Type B pancreatic cell (in vitro differentiated cells): ENCODE measurements at regions not wholly inside any gene's neighbourhood (a gene's known extent, or its start where the extent isn't known, plus 50 kb on each side); places are given as distances from the start of the nearest gene placed in this dataset.

Experiments used
- DNase-seq: peaks from one replicate; pipeline ENCODE4 v3.0.0; 2021; ENCODE audit warnings: mixed read lengths; ENCODE audit not compliant: unreplicated experiment; ENCODE audit errors: extremely low spot score
- H3K27ac Mint-ChIP-seq: 2 replicates; pipeline ENCODE4 v1.8.0; 2021; ENCODE audit warnings: mild to moderate bottlenecking, mixed read lengths
- H3K27me3 Mint-ChIP-seq: 2 replicates; pipeline ENCODE4 v1.8.0; 2021; ENCODE audit warnings: mixed read lengths
- H3K36me3 Mint-ChIP-seq: 2 replicates; pipeline ENCODE4 v1.8.0; 2021; ENCODE audit warnings: mixed read lengths
- H3K4me1 Mint-ChIP-seq: one replicate; pipeline ENCODE4 v1.8.0; 2021; ENCODE audit warnings: mixed read lengths; ENCODE audit not compliant: unreplicated experiment
- H3K4me3 Mint-ChIP-seq: 2 replicates; pipeline ENCODE4 v1.8.0; 2021; ENCODE audit warnings: mild to moderate bottlenecking, mixed read lengths
- H3K9me3 Mint-ChIP-seq: 2 replicates; pipeline ENCODE4 v1.8.0; 2021; ENCODE audit warnings: mixed read lengths
- TF ChIP-seq, protein P1 (sequence below): fragments of 200-600 bp; sonication (generic); conservative IDR thresholded peaks from 2 replicates; pipeline ENCODE4 v1.5.0; 2021; ENCODE audit warnings: antibody characterized with exemption, mild to moderate bottlenecking

- Mint-ChIP-seq H3K4me3 (no peak overlapping the region), H3K9me3 (peaks cover 11% of the 10 kb centered on the region), H3K27me3 (peaks cover 3% of the 10 kb centered on the region), H3K27ac (no peak overlapping the region), H3K4me1 (peaks cover 8% of the 10 kb centered on the region), H3K36me3 (peaks cover 3% of the 10 kb centered on the region)
- DNase-seq, result no peak
- TF ChIP-seq, protein P1, sequence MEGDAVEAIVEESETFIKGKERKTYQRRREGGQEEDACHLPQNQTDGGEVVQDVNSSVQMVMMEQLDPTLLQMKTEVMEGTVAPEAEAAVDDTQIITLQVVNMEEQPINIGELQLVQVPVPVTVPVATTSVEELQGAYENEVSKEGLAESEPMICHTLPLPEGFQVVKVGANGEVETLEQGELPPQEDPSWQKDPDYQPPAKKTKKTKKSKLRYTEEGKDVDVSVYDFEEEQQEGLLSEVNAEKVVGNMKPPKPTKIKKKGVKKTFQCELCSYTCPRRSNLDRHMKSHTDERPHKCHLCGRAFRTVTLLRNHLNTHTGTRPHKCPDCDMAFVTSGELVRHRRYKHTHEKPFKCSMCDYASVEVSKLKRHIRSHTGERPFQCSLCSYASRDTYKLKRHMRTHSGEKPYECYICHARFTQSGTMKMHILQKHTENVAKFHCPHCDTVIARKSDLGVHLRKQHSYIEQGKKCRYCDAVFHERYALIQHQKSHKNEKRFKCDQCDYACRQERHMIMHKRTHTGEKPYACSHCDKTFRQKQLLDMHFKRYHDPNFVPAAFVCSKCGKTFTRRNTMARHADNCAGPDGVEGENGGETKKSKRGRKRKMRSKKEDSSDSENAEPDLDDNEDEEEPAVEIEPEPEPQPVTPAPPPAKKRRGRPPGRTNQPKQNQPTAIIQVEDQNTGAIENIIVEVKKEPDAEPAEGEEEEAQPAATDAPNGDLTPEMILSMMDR, result no peak
These were observed 698.8 kb downstream of the DIAPH3 start for GRCh38 chr13:59464926-59465325.

DNA sequence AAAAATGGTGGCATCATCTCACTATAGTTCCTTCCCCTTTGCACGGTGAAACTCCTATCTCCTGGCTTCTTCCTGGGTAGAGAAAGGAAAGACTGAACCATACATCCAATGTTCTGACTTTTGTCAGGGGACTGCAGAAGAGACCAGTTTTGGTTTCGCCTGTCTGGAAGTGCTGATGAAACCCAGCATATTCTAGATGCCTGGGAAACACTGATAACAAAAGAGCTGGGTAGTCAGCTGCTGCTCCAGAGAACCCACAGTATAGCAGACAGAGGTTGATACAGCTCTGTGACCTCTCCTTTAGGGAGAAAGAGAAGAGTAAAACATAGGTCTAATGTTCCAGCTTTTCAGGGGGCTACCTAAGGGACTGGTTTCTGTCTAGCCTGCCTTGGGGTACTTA, 695.3 kb downstream of the DIAPH3 start:
- peaks cover 4% of the 10 kb centered on the region for H3K4me1 Mint-ChIP-seq
- H3K36me3 Mint-ChIP-seq, result peaks cover 3% of the 10 kb centered on the region
- H3K4me3 Mint-ChIP-seq, result no peak overlapping the region
- H3K27ac Mint-ChIP-seq, result no peak overlapping the region
- H3K9me3 Mint-ChIP-seq, result peaks cover 11% of the 10 kb centered on the region
- no peak for DNase-seq
- peaks cover 3% of the 10 kb centered on the region for H3K27me3 Mint-ChIP-seq
- TF ChIP-seq, protein P1, result no peak

GRCh38 chr13:59471106-59471505, 692.6 kb downstream of the DIAPH3 start:
- peaks cover 3% of the 10 kb centered on the region for H3K36me3 Mint-ChIP-seq
- peaks cover 11% of the 10 kb centered on the region for H3K9me3 Mint-ChIP-seq
- DNase-seq, result no peak
- H3K27me3 Mint-ChIP-seq, result no peaks in the 10 kb centered on the region
- no peak overlapping the region for H3K27ac Mint-ChIP-seq
- TF ChIP-seq, protein P1, result no peak
- H3K4me1 Mint-ChIP-seq, result no peaks in the 10 kb centered on the region
- H3K4me3 Mint-ChIP-seq, result no peak overlapping the region

DNA sequence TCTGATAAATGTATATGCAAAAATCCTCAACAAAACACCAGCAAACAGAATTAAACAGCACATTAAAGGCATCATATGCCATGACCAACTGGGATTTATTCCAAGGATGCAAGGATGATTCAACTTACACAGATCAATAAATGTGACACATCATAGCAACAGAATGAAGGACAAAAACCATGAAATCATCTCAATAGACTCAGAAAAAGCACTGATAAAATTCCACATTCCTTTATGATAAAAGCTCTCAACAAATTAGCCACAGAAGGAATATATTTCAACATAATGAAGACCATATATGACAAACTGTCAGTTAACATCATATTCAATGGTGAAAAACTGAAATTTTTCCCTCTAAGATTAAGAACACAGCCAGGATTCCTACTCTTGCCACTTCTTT, 691.6 kb downstream of the DIAPH3 start:
- TF ChIP-seq, protein P1, result no peak
- H3K36me3 Mint-ChIP-seq, result peaks cover 3% of the 10 kb centered on the region
- H3K4me1 Mint-ChIP-seq, result peaks cover 5% of the 10 kb centered on the region
- H3K4me3 Mint-ChIP-seq, result no peak overlapping the region
- no peaks in the 10 kb centered on the region for H3K27me3 Mint-ChIP-seq
- H3K27ac Mint-ChIP-seq, result no peak overlapping the region
- DNase-seq, result no peak
- peaks cover 11% of the 10 kb centered on the region for H3K9me3 Mint-ChIP-seq

GRCh38 chr13:59474696-59475095, 689.0 kb downstream of the DIAPH3 start:
- DNase-seq, result no peak
- Mint-ChIP-seq H3K36me3 (no peaks in the 10 kb centered on the region), H3K9me3 (peaks cover under 1% of the 10 kb centered on the region), H3K4me1 (peaks cover 16% of the 10 kb centered on the region), H3K27me3 (peaks cover 5% of the 10 kb centered on the region), H3K27ac (no peak overlapping the region), H3K4me3 (no peak overlapping the region)
- TF ChIP-seq, protein P1, result no peak

- H3K4me3 Mint-ChIP-seq, result no peak overlapping the region
- no peaks in the 10 kb centered on the region for H3K9me3 Mint-ChIP-seq
- H3K4me1 Mint-ChIP-seq, result peaks cover 27% of the 10 kb centered on the region
- H3K36me3 Mint-ChIP-seq, result no peaks in the 10 kb centered on the region
- H3K27ac Mint-ChIP-seq, result no peak overlapping the region
- peaks cover 5% of the 10 kb centered on the region for H3K27me3 Mint-ChIP-seq
- TF ChIP-seq, protein P1, result no peak
- DNase-seq, result no peak
These were observed 687.8 kb downstream of the DIAPH3 start for GRCh38 chr13:59475911-59476310.
